Hepatocyte (in vitro differentiated cells): ENCODE measurements at regions not wholly inside any gene's neighbourhood (a gene's known extent, or its start where the extent isn't known, plus 50 kb on each side); places are given as distances from the start of the nearest gene placed in this dataset.

Experiments
- EZH2 ChIP-seq: fragments of 200-600 bp; sonication (generic); IDR thresholded peaks from 2 replicates; pipeline ENCODE4 v1.6.1; 2016; ENCODE audit warnings: antibody characterized with exemption, mild to moderate bottlenecking, borderline replicate concordance
- EZH2phosphoT487 ChIP-seq: fragments of 200-600 bp; sonication (generic); IDR thresholded peaks from one replicate; pipeline ENCODE4 v1.6.1; 2018; ENCODE audit warnings: antibody characterized with exemption, mild to moderate bottlenecking, low read depth, moderate library complexity; ENCODE audit not compliant: unreplicated experiment, severe bottlenecking
- TF ChIP-seq, protein P1 (sequence below): fragments of 200-600 bp; sonication (generic); IDR thresholded peaks from 2 replicates; pipeline ENCODE4 v1.5.1; 2016; ENCODE audit warnings: antibody characterized with exemption, mild to moderate bottlenecking; ENCODE audit not compliant: poor library complexity

DNA sequence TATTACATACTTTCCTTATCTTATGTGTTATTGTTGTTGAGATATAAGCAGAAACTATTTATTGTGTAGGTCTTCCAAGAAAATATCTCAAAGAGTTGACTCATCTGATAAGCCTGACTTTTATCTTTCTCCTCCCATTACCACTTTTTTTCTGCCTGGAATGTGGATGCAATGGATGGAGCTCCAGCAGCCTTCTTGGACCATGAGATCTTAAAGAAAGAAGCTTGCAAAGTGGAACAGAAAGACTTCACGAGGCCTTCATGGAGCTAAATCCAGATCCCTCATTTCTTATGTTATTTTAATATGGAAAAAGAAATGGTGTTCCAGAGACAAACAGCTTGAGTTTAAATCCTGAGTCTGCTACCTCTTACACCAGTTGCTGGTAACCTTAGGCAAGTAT is 237.6 kb upstream of the FOXF1 start:
- TF ChIP-seq, protein P1, sequence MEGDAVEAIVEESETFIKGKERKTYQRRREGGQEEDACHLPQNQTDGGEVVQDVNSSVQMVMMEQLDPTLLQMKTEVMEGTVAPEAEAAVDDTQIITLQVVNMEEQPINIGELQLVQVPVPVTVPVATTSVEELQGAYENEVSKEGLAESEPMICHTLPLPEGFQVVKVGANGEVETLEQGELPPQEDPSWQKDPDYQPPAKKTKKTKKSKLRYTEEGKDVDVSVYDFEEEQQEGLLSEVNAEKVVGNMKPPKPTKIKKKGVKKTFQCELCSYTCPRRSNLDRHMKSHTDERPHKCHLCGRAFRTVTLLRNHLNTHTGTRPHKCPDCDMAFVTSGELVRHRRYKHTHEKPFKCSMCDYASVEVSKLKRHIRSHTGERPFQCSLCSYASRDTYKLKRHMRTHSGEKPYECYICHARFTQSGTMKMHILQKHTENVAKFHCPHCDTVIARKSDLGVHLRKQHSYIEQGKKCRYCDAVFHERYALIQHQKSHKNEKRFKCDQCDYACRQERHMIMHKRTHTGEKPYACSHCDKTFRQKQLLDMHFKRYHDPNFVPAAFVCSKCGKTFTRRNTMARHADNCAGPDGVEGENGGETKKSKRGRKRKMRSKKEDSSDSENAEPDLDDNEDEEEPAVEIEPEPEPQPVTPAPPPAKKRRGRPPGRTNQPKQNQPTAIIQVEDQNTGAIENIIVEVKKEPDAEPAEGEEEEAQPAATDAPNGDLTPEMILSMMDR, result no peak
- TF ChIP-seq EZH2 (no peak), EZH2phosphoT487 (no peak)
